ENCODE measurements at regions not wholly inside any gene's neighbourhood (a gene's known extent, or its start where the extent isn't known, plus 50 kb on each side); places are given as distances from the start of the nearest gene placed in this dataset.

GRCh38 chr3:26208201-26208600, 414.4 kb upstream of the LRRC3B start:
- TF ChIP-seq CTCF (conservative IDR thresholded peaks at IDR 0.05), result no peak
- no peak for TF ChIP-seq ZFX (IDR thresholded peaks at IDR 0.05)
